Naive thymus-derived CD8-positive, alpha-beta T cell (primary cell): ENCODE measurements at regions not wholly inside any gene's neighbourhood (a gene's known extent, or its start where the extent isn't known, plus 50 kb on each side); places are given as distances from the start of the nearest gene placed in this dataset.

Source experiments
- ATAC-seq, 2 donors: fragments of 150-1000 bp; cut with Tn5 transposase in 1 of 2; sonication (Bioruptor Pico), chemical (Tn5 transposase) in 1 of 2; 1 replicate in 1 of 2; 2 replicates in 1 of 2; pipeline ENCODE4 v1.10.0; 2021; ENCODE audit warnings: mild to moderate bottlenecking in 2 of 2, moderate library complexity in 2 of 2
- POLR2A ChIA-PET: fragments of 350-600 bp; sonication (Branson Sonifier 250); formaldehyde crosslinking; loops from one replicate; lab custom pipeline; 2021; ENCODE audit warnings: antibody characterized with exemption; lab: Charles Lee
- DNase-seq, 10 donors: peaks; one replicate each; pipeline versions ENCODE4 v3.0.0 to v3.0.0-alpha.2; 2020 to 2022
- H3K27ac Mint-ChIP-seq, 10 donors: one replicate each; pipeline ENCODE4 v1.8.0; 2020 to 2022; ENCODE audit warnings: mild to moderate bottlenecking in 10 of 10, mixed read lengths in 10 of 10, moderate library complexity in 4 of 10, inconsistent platforms in 1 of 10
- H3K27me3 Mint-ChIP-seq, 5 donors: one replicate each; pipeline ENCODE4 v1.8.0; 2021 to 2022; ENCODE audit warnings: mixed read lengths in 5 of 5
- H3K36me3 Mint-ChIP-seq, 3 donors: one replicate each; pipeline ENCODE4 v1.8.0; 2020 to 2022; ENCODE audit warnings: mixed read lengths in 3 of 3, mild to moderate bottlenecking in 2 of 3, inconsistent platforms in 1 of 3
- H3K4me1 Mint-ChIP-seq, 4 donors: one replicate each; pipeline ENCODE4 v1.8.0; 2021 to 2022; ENCODE audit warnings: mixed read lengths in 4 of 4
- H3K4me3 Mint-ChIP-seq, 10 donors: one replicate each; pipeline ENCODE4 v1.8.0; 2020 to 2022; ENCODE audit warnings: mild to moderate bottlenecking in 10 of 10, mixed read lengths in 10 of 10, moderate library complexity in 6 of 10, inconsistent platforms in 1 of 10
- H3K9me3 Mint-ChIP-seq, 9 donors: one replicate each; pipeline ENCODE4 v1.8.0; 2020 to 2022; ENCODE audit warnings: mixed read lengths in 9 of 9, mild to moderate bottlenecking in 3 of 9, inconsistent platforms in 1 of 9, moderate library complexity in 1 of 9

DNA sequence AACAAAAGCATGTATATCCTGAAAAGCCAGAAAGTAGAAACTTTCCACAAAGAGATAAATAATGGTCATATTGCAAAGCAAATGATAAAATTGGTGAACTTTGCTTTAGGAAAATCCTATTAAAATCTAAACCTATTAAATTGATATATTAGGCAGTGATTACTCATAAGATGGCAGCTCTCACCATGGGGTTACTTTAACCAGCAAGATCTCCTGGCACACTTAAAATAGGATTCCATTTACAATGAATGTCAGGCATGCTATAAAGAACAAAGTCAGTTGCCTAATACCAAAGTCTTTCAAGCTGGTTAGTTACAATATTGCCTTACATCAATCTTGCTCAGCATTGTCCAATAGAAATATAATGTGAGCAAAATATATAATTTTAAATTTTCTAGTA, 816.2 kb downstream of the BCL11A start:
- Mint-ChIP-seq H3K36me3 (no peaks in the 10 kb centered on the region), H3K4me3 (no peak overlapping the region), H3K9me3 (no peaks in the 10 kb centered on the region), H3K4me1 (no peaks in the 10 kb centered on the region), H3K27ac (no peak overlapping the region), H3K27me3 (no peaks in the 10 kb centered on the region)
- DNase-seq (no peak), ATAC-seq (no peak)
- POLR2A ChIA-PET = no interaction called here

DNA sequence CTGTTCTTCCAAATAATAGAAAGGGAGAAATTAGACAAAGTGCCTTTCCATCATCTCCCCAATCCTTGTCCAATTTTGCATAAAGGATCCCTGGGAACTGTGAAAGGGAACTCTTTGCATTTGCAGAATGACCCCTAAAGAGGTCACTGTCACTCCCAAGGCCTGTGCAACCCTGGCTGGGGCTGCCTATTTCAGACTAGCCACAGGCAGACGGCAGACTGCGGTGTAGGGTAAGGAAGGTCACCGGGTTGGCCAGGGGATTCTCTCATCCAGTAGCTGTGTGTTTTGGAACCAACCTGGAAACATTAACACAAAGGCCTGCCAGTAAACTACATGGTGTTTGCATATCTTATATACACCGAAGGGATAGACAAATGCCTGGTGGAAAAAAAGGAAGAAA, 818.7 kb downstream of the BCL11A start:
- DNase-seq (no peak), ATAC-seq (no peak)
- no peaks in the 10 kb centered on the region for H3K36me3 Mint-ChIP-seq
- no peak overlapping the region for H3K4me3 Mint-ChIP-seq
- no peaks in the 10 kb centered on the region for H3K4me1 Mint-ChIP-seq
- no peak overlapping the region for H3K27ac Mint-ChIP-seq
- H3K9me3 Mint-ChIP-seq = no peaks in the 10 kb centered on the region
- POLR2A ChIA-PET = no interaction called here
- no peaks in the 10 kb centered on the region for H3K27me3 Mint-ChIP-seq

DNA sequence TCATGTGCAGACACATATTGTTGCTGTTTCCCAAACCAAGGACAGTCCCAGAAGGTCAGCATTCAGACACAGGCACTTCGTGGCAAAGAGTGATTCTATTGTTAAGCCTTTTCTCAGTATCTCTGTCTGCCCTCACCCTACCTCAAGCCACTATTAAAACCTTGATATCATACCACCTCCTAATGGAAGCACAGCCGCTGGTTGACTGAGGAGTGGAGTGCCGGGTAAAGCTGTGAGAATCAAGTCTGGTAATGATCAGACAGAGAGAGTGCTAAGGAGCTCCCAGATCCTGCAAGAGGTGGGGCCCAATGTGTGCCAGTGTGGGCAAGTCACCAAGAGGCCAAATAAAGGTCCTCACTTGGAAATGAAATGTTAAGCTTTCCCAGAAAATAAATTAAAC, 819.5 kb downstream of the BCL11A start:
- POLR2A ChIA-PET = no interaction called here
- H3K36me3 Mint-ChIP-seq = no peaks in the 10 kb centered on the region
- no peak for ATAC-seq
- no peaks in the 10 kb centered on the region for H3K9me3 Mint-ChIP-seq
- H3K4me1 Mint-ChIP-seq = no peaks in the 10 kb centered on the region
- no peaks in the 10 kb centered on the region for H3K27me3 Mint-ChIP-seq
- H3K4me3 Mint-ChIP-seq = no peak overlapping the region
- no peak for DNase-seq
- H3K27ac Mint-ChIP-seq = peak overlapping the region in 1 of 10 donors; percentile 60

DNA sequence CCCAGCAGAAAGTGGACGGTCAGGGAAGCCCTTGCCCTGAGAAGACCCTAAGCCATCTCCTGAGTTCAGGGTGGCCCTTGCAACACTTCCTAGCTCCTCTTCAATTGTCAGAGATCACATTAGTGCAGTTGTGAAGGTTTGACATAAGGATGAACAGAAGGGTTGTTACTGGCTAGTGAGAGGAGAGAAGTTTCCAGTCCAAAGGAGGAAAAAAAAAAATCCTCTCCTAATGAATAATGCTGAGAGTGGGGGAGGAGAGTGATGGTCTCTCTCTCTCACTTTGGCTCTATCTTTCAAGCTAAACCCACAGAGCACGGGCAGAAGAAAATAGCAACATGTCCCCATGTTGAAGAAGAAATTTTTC, 819.9 kb downstream of the BCL11A start:
- Mint-ChIP-seq H3K9me3 (no peaks in the 10 kb centered on the region), H3K27ac (peak overlapping the region in 1 of 10 donors; percentile 60), H3K4me1 (no peaks in the 10 kb centered on the region), H3K36me3 (no peaks in the 10 kb centered on the region), H3K4me3 (no peak overlapping the region), H3K27me3 (no peaks in the 10 kb centered on the region)
- ATAC-seq (no peak), DNase-seq (no peak)
- POLR2A ChIA-PET = no interaction called here

DNA sequence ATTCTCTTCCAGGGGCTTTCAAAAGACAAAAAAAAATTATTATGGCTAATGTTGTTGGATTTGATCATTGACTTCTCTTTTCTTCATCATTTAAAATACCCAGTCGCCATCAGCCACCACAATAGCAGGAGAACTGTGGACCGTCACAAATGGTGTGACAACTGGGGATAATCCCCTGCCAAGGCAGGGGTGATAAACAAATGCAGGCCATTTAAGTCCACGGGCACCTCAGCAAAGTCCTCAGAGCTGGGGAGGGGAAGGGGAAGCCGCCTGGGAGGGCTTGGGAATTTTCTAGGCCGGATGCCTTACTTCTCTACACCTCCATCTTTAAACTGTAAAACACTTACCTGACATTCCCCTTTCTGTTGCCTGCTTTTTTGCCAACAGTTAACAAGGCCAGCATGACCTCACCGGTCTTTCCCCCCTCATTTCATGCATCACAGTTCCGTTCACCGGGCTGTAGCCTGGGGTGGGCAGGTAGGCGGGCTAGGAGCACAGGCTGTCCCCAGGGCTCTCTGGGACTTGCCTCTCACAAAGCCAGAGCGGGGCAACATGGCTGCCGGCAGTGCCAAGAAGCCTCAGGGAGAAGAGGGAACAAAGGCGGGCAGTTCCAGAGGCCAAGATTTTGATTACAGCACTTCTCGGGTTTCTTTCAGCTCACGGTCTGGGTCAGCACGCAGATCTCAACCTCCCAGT, 820.4 kb downstream of the BCL11A start:
- no peak for ATAC-seq
- POLR2A ChIA-PET = no interaction called here
- DNase-seq = no peak
- Mint-ChIP-seq H3K27me3 (no peaks in the 10 kb centered on the region), H3K4me3 (no peak overlapping the region), H3K27ac (no peak overlapping the region), H3K36me3 (no peaks in the 10 kb centered on the region), H3K4me1 (no peaks in the 10 kb centered on the region), H3K9me3 (no peaks in the 10 kb centered on the region)

DNA sequence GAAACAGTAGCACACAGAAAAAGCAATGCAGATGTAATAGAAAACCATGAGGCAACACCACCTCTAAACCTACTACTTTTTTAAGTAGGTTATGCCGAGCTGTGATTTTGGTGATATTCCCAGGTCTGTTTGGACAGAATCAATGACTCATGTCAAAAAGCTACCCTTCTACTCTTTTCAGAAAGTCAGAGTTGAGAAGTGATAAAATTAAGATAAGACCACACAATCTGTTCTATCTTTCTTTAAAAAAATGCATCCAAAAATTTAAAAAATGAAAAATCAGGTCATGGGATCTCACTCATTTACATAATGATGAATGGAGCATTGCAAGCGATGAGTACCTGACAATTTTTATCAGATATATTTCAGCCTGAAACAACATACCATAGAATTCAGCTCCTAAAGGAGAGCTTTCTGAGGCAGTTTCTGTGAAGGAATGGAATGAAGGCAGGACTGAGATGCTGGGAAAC, 826.3 kb downstream of the BCL11A start:
- no peaks in the 10 kb centered on the region for H3K36me3 Mint-ChIP-seq
- H3K27me3 Mint-ChIP-seq = peaks cover 0 to 4% (median 0%) of the 10 kb centered on the region in 5 donors
- H3K27ac Mint-ChIP-seq = no peak overlapping the region
- no peak for DNase-seq
- no peak for ATAC-seq
- H3K9me3 Mint-ChIP-seq = no peaks in the 10 kb centered on the region
- POLR2A ChIA-PET = no interaction called here
- no peak overlapping the region for H3K4me3 Mint-ChIP-seq
- H3K4me1 Mint-ChIP-seq = peaks cover 0 to 4% (median 0%) of the 10 kb centered on the region in 4 donors

DNA sequence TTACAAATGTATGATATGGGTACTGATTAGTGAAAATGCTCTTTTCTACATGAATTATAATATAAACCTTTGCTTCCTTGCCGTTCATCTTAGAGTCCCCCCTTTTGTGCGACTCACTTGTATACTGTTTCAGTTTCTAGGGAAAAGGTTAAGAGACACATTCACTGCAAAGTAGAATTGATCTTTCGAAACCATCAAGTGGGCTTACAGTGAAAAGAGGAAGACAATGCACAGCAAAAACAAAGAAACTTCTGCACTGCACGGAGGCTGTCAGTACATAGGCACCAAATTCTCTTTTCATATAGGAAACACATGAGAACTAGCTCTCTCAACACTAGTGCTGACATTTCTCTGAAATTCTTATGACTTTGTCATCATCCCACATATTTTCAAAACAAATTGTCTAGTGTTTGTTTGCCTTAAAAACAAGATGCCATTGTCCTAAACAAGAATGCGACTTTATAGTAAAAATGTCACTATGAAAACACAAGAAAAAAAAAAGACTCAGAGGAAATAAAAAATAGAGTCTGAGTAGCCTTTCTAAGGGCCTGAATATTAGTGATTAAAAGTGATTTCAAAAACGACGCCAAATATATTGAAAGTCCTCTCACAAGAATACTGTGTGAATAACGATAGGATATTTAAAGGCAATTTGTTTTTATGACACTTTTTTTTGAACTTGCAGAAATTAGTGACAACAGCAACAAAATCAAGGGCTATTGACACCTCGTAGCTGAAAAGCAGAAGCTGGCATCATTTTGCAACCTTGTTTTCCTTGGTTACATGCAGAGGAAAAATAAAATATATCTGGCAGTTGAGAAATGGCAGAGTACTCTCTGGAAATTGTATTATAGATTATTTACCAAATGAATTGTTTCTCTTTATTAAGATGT, 827.0 kb downstream of the BCL11A start:
- no peaks in the 10 kb centered on the region for H3K9me3 Mint-ChIP-seq
- DNase-seq (no peak), ATAC-seq (no peak)
- peaks cover 0 to 4% (median 0%) of the 10 kb centered on the region in 4 donors for H3K4me1 Mint-ChIP-seq
- POLR2A ChIA-PET = interaction anchor here (0.7 kb wide), 2 partner anchors 12 to 789 kb away, joined by 3 read pairs; no protein-coding TSS in a partner anchor
- peak overlapping the region in 1 of 10 donors; percentile 30 for H3K4me3 Mint-ChIP-seq
- H3K36me3 Mint-ChIP-seq = no peaks in the 10 kb centered on the region
- H3K27me3 Mint-ChIP-seq = peaks cover 0 to 4% (median 0%) of the 10 kb centered on the region in 5 donors
- H3K27ac Mint-ChIP-seq = no peak overlapping the region

DNA sequence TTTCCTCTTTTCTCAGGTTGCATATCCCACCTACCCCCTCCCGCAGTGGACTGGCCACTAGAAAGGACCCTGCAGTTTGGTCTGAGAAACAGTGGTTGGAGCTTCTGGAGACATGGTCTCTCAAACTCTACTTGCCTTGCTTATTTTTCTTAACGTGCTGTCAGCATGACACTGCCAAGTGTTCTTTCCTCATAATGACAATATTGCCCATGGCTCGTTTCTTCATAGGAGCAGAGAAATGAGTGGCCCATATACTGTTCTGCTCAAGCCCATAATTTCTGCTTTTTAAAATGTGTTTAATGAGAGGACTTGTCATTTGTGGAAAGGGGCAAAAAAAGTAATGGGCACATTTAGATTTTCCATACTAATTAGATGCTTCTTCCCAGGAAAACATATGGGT, 828.7 kb downstream of the BCL11A start:
- POLR2A ChIA-PET = no interaction called here
- Mint-ChIP-seq H3K36me3 (no peaks in the 10 kb centered on the region), H3K4me3 (peak overlapping the region in 1 of 10 donors; percentile 1), H3K27me3 (peaks cover 0 to 4% (median 0%) of the 10 kb centered on the region in 5 donors), H3K27ac (no peak overlapping the region), H3K4me1 (peaks cover 0 to 4% (median 0%) of the 10 kb centered on the region in 4 donors), H3K9me3 (no peaks in the 10 kb centered on the region)
- DNase-seq = no peak
- ATAC-seq = no peak

DNA sequence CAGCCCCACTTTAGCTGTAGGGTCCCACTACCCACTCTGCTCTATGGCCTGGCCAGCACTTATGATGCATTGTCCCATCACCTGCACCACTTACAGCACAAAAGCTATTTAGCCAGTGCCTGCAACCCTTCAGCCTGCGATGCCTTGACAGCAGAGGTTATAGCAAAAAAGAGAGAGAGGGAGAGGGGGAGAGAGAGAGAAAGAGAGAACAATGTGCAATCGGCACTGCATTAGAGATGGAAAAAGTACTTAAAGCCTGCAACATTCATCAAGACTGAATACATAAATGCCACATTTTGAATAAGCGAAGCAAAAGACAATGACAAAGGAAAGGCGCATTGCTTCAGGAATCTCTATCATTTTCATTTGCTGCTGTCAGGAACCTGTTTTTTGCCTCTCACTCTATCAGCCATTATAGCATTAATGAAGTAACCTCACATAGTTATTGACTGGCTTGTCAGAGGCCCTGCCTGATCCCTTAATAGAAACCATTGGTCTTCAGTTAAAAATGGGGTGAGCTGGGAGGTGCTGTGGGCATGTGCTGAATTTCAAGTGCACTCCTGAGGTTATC, 833.1 kb downstream of the BCL11A start:
- POLR2A ChIA-PET = no interaction called here
- ATAC-seq (no peak), DNase-seq (no peak)
- Mint-ChIP-seq H3K27me3 (peaks cover 0 to 4% (median 0%) of the 10 kb centered on the region in 5 donors), H3K4me3 (no peak overlapping the region), H3K36me3 (no peaks in the 10 kb centered on the region), H3K9me3 (no peaks in the 10 kb centered on the region), H3K27ac (no peak overlapping the region), H3K4me1 (no peaks in the 10 kb centered on the region)

DNA sequence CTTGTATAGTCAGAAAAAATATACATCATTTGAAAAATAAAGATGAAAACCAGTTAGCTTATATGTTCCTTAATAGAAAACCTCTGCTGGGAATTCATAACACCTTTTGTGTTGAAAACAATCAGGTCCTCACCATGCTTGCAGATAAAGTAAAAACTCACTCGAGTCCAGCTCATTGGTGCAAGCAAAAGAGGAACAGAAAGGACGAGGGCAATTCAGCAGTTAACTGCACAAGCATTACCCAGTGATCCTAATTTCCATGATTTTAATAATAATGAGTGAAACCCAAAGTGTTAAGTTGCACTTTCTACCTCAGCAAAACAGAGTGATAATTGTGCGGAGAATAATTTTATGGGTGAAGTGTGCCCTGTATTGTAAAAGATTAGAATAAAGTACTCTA, 839.9 kb downstream of the BCL11A start:
- Mint-ChIP-seq H3K27me3 (no peaks in the 10 kb centered on the region), H3K4me1 (no peaks in the 10 kb centered on the region), H3K27ac (no peak overlapping the region), H3K36me3 (no peaks in the 10 kb centered on the region), H3K4me3 (no peak overlapping the region), H3K9me3 (no peaks in the 10 kb centered on the region)
- ATAC-seq (no peak), DNase-seq (no peak)
- POLR2A ChIA-PET = no interaction called here

DNA sequence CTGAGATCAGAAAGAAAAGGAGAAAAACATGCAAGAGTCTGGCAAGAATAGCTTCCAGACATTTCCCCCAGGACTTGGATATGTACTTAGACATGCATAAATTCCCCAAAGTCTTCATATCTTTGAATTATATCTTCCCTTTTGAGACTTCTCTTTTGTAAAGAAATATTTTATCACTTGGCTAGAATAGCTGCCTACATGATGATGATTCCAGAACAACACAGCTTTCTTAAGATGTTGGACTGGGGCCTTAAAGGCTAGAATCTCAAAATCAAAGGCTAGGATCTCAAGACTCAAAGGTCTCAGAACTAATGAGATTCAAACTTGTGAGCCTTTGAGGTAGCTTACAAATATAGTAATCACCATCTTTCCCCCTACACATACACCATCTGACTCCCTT, 842.3 kb downstream of the BCL11A start:
- Mint-ChIP-seq H3K27ac (no peak overlapping the region), H3K9me3 (no peaks in the 10 kb centered on the region), H3K36me3 (no peaks in the 10 kb centered on the region), H3K4me1 (no peaks in the 10 kb centered on the region), H3K27me3 (no peaks in the 10 kb centered on the region), H3K4me3 (no peak overlapping the region)
- DNase-seq = no peak
- no peak for ATAC-seq
- POLR2A ChIA-PET = no interaction called here

DNA sequence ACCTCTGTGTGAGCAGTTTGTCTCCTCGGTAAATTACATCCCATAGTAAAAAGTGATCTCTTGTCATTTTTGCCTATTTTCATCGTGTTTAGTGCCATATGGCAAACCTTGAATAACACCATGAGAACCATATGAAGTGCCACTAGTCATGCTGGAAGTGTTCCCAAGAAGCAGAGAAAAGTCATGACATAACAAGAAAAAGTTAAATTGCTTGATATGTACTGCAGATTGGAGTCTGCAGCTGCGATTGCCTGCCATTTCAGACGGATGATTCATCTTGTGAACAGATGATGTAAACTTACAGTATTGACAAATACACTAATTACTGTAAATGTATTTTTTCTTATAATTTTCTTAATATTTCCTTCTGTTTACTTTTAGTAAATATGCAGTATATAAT, 846.7 kb downstream of the BCL11A start:
- no peak for ATAC-seq
- POLR2A ChIA-PET = no interaction called here
- no peaks in the 10 kb centered on the region for H3K4me1 Mint-ChIP-seq
- DNase-seq = no peak
- peaks cover 0 to 14% (median 7%) of the 10 kb centered on the region in 9 donors for H3K9me3 Mint-ChIP-seq
- H3K4me3 Mint-ChIP-seq = no peak overlapping the region
- no peak overlapping the region for H3K27ac Mint-ChIP-seq
- H3K27me3 Mint-ChIP-seq = peaks cover 0 to 2% (median 0%) of the 10 kb centered on the region in 5 donors
- peaks cover 0 to 12% (median 0%) of the 10 kb centered on the region in 3 donors for H3K36me3 Mint-ChIP-seq

DNA sequence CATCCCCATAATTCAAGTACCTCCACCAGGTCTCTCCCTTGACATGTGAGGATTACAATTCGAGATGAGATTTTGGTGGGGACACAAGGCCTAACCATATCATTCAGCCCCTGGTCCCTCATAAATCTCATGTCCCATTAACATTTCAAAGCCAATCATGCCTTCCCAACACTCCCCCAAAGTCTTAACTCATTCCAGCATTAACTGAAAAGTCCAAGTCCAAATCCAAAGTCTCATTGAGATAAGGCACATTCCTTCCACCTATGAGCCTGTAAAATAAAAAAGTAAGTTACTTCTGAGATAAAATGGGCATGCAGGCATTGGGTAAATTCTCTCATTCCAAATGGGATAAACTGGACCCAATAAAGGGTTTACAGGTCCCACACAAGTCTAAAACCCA, 849.7 kb downstream of the BCL11A start:
- ATAC-seq (no peak), DNase-seq (no peak)
- Mint-ChIP-seq H3K27me3 (peaks cover 0 to 2% (median 0%) of the 10 kb centered on the region in 5 donors), H3K4me1 (no peaks in the 10 kb centered on the region), H3K9me3 (peaks cover 0 to 14% (median 7%) of the 10 kb centered on the region in 9 donors), H3K27ac (no peak overlapping the region), H3K36me3 (peaks cover 0 to 12% (median 0%) of the 10 kb centered on the region in 3 donors), H3K4me3 (no peak overlapping the region)
- POLR2A ChIA-PET = no interaction called here
